ENCODE measurements at regions not wholly inside any gene's neighbourhood (a gene's known extent, or its start where the extent isn't known, plus 50 kb on each side); places are given as distances from the start of the nearest gene placed in this dataset.

GRCh38 chr4:180727478-180727877 lies 1515.7 kb upstream of the TENM3 start:
- DNase-seq (ENCODE audit: low spot score), result no peak

GRCh38 chr4:180734753-180735432 lies 1508.3 kb upstream of the TENM3 start:
- no peak for DNase-seq (ENCODE audit: low spot score)

GRCh38 chr4:180741703-180742102 lies 1501.5 kb upstream of the TENM3 start:
- DNase-seq (ENCODE audit: low spot score), result no peak

GRCh38 chr4:180745019-180745418 lies 1498.2 kb upstream of the TENM3 start:
- DNase-seq (ENCODE audit: low spot score), result no peak

GRCh38 chr4:180751009-180751408 lies 1492.2 kb upstream of the TENM3 start:
- DNase-seq (ENCODE audit: low spot score), result no peak

- DNase-seq (ENCODE audit: low spot score), result no peak
Observed at GRCh38 chr4:180757927-180758326, 1485.3 kb upstream of the TENM3 start.

GRCh38 chr4:180766045-180766444 lies 1477.2 kb upstream of the TENM3 start:
- DNase-seq (ENCODE audit: low spot score), result no peak

- DNase-seq (ENCODE audit: low spot score), result no peak
Observed at GRCh38 chr4:180766944-180767729, 1476.1 kb upstream of the TENM3 start.

- no peak for DNase-seq (ENCODE audit: low spot score)
Observed at GRCh38 chr4:180768610-180769009, 1474.6 kb upstream of the TENM3 start.

- DNase-seq (ENCODE audit: low spot score), result no peak
Observed at GRCh38 chr4:180769791-180770190, 1473.4 kb upstream of the TENM3 start.

- no peak for DNase-seq (ENCODE audit: low spot score)
Observed at GRCh38 chr4:180770265-180770664, 1472.9 kb upstream of the TENM3 start.

- no peak for DNase-seq (ENCODE audit: low spot score)
Observed at GRCh38 chr4:180784940-180785339, 1458.3 kb upstream of the TENM3 start.

- DNase-seq (ENCODE audit: low spot score), result no peak
Observed at GRCh38 chr4:180788729-180789128, 1454.5 kb upstream of the TENM3 start.

GRCh38 chr4:180789929-180790328 lies 1453.3 kb upstream of the TENM3 start:
- DNase-seq (ENCODE audit: low spot score), result no peak

GRCh38 chr4:180790471-180790870 lies 1452.7 kb upstream of the TENM3 start:
- no peak for DNase-seq (ENCODE audit: low spot score)

GRCh38 chr4:180792541-180792940 lies 1450.7 kb upstream of the TENM3 start:
- DNase-seq (ENCODE audit: low spot score), result no peak

GRCh38 chr4:180794333-180794732 lies 1448.9 kb upstream of the TENM3 start:
- no peak for DNase-seq (ENCODE audit: low spot score)

- no peak for DNase-seq (ENCODE audit: low spot score)
Observed at GRCh38 chr4:180798036-180798577, 1445.1 kb upstream of the TENM3 start.

GRCh38 chr4:180799798-180800197 lies 1443.4 kb upstream of the TENM3 start:
- DNase-seq (ENCODE audit: low spot score), result no peak

- no peak for DNase-seq (ENCODE audit: low spot score)
Observed at GRCh38 chr4:180805101-180805500, 1438.1 kb upstream of the TENM3 start.

- DNase-seq (ENCODE audit: low spot score), result no peak
Observed at GRCh38 chr4:180808862-180809261, 1434.3 kb upstream of the TENM3 start.

- no peak for DNase-seq (ENCODE audit: low spot score)
Observed at GRCh38 chr4:180809439-180809838, 1433.8 kb upstream of the TENM3 start.

GRCh38 chr4:180810581-180810980 lies 1432.6 kb upstream of the TENM3 start:
- no peak for DNase-seq (ENCODE audit: low spot score)

Data from left forelimb (tissue), 1 donor.